Mesendoderm (in vitro differentiated cells): ENCODE measurements at regions not wholly inside any gene's neighbourhood (a gene's known extent, or its start where the extent isn't known, plus 50 kb on each side); places are given as distances from the start of the nearest gene placed in this dataset.
"Not testable (repeated sequence)": the region's sequence is repeated elsewhere in the genome, so short reads cannot be mapped to it uniquely, and the experiment has no call there.

Source experiments
- DNase-seq: peaks from one replicate; pipeline ENCODE4 v3.0.0; 2013
- H2AK5ac ChIP-seq: 2 replicates; pipeline ENCODE4 v1.6.1; 2013; ENCODE audit warnings: low read length, inconsistent platforms
- H2BK120ac ChIP-seq: 2 replicates; pipeline ENCODE4 v1.6.1; 2013; ENCODE audit warnings: low read depth, mild to moderate bottlenecking, low read length, moderate library complexity, mixed read lengths
- H2BK15ac ChIP-seq: replicated peaks from 2 replicates; pipeline ENCODE4 v1.6.1; 2013; ENCODE audit warnings: low read depth, mild to moderate bottlenecking, moderate library complexity
- H2BK5ac ChIP-seq: 2 replicates; pipeline ENCODE4 v1.6.1; 2013; ENCODE audit warnings: low read length, inconsistent platforms
- H3K18ac ChIP-seq: 2 replicates; pipeline ENCODE4 v1.6.1; 2013; ENCODE audit warnings: mild to moderate bottlenecking, low read length, mixed read lengths
- H3K23ac ChIP-seq: one replicate; pipeline ENCODE4 v1.6.1; 2013; ENCODE audit warnings: low read length
- H3K27ac ChIP-seq: 2 replicates; pipeline ENCODE4 v1.5.1; 2013; ENCODE audit warnings: low read depth, mild to moderate bottlenecking, inconsistent platforms, low read length, moderate library complexity
- H3K27me3 ChIP-seq: 2 replicates; pipeline ENCODE4 v1.6.1; 2013; ENCODE audit warnings: low read length, control low read depth, mild to moderate bottlenecking, inconsistent platforms; ENCODE audit not compliant: insufficient read depth, poor library complexity
- H3K36me3 ChIP-seq: 2 replicates; pipeline ENCODE4 v1.6.1; 2013; ENCODE audit warnings: low read length, inconsistent platforms; ENCODE audit not compliant: control insufficient read depth, insufficient read depth
- H3K4ac ChIP-seq: one replicate; pipeline ENCODE4 v1.6.1; 2013; ENCODE audit warnings: low read depth, mild to moderate bottlenecking, low read length, moderate library complexity
- H3K4me1 ChIP-seq: 2 replicates; pipeline ENCODE4 v1.6.1; 2013; ENCODE audit warnings: low read depth, low read length, inconsistent platforms; ENCODE audit not compliant: control insufficient read depth
- H3K4me2 ChIP-seq: 2 replicates; pipeline ENCODE4 v1.6.1; 2013; ENCODE audit warnings: low read length
- H3K4me3 ChIP-seq: 2 replicates; pipeline ENCODE4 v1.5.1; 2013; ENCODE audit warnings: mild to moderate bottlenecking, low read length
- H3K56ac ChIP-seq: one replicate; pipeline ENCODE4 v1.6.1; 2013; ENCODE audit warnings: low read length
- H3K79me1 ChIP-seq: 2 replicates; pipeline ENCODE4 v1.6.1; 2013; ENCODE audit warnings: low read length, inconsistent platforms
- H3K79me2 ChIP-seq: 2 replicates; pipeline ENCODE4 v1.6.1; 2013; ENCODE audit warnings: mild to moderate bottlenecking, low read length; ENCODE audit not compliant: control insufficient read depth, insufficient read depth
- H3K9ac ChIP-seq: 2 replicates; pipeline ENCODE4 v1.6.1; 2013; ENCODE audit warnings: low read length, inconsistent platforms
- H4K5ac ChIP-seq: one replicate; pipeline ENCODE4 v1.6.1; 2013; ENCODE audit warnings: low read length
- H4K8ac ChIP-seq: one replicate; pipeline ENCODE4 v1.6.1; 2013; ENCODE audit warnings: low read depth, mild to moderate bottlenecking, control low read depth, low read length, moderate library complexity
- WGBS: extraction: QIAGEN DNeasy Blood & Tissue Kit; methylation state at CpG from one replicate; pipeline ENCODE4 v1.1.7; 2013; ENCODE audit warnings: low lambda C conversion rate, missing lambda C conversion rate; ENCODE audit not compliant: insufficient coverage; ENCODE audit errors: extremely low coverage; 5-methylcytosine and 5-hydroxymethylcytosine counted together

DNA sequence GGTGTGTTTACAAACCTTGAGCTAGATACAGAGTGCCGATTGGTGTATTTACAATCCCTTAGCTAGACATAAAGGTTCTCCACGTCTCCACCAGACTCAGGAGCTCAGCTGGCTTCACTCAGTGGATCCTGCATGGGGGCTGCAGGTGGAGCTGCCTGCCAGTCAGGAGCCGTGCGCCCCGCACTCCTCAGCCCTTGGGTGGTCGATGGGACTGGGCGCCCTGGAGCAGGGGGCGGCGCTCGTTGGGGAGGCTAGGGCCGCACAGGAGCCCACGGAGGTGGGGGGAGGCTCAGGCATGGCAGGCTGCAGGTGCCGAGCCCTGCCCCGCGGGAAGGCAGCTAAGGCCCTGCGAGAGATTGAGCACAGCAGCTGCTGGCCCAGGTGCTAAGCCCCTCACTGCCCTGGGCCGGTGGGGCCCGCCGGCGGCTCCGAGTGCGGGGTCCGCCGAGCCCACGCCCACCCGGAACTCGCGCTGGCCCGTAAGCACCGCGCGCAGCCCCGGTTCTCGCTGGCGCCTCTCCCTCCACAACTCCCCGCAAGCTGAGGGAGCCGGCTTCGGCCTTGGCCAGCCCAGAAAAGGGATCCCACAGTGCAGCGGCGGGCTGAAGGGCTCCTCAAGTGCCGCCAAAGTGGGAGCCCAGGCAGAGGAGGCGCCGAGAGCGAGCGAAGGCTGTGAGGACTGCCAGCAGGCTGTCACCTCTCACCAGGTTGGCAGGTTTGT is 285.5 kb upstream of the CNTN3 start:
- H3K79me2 ChIP-seq, H2BK120ac ChIP-seq, H4K5ac ChIP-seq, H3K23ac ChIP-seq, H3K9ac ChIP-seq, H3K79me1 ChIP-seq, H3K4me2 ChIP-seq, H3K4me1 ChIP-seq, H3K27ac ChIP-seq, H3K18ac ChIP-seq, H4K8ac ChIP-seq, H3K4me3 ChIP-seq, H2BK5ac ChIP-seq, H2AK5ac ChIP-seq, H3K56ac ChIP-seq, H3K36me3 ChIP-seq, H3K27me3 ChIP-seq, DNase-seq, H2BK15ac ChIP-seq, H3K4ac ChIP-seq: not testable (repeated sequence)
- no CpG with 5 or more reads among the region's 45 CpGs for WGBS

- Histone ChIP-seq H2BK15ac (no peak overlapping the region), H3K9ac (no peak overlapping the region), H4K5ac (no peak overlapping the region), H3K27ac (no peak overlapping the region), H3K4me2 (no peak overlapping the region), H3K4me1 (no peaks in the 10 kb centered on the region), H3K36me3 (no peaks in the 10 kb centered on the region), H3K4me3 (no peak overlapping the region), H3K27me3 (no peaks in the 10 kb centered on the region), H3K79me1 (no peaks in the 10 kb centered on the region), H3K23ac (no peak overlapping the region), H3K18ac (no peak overlapping the region), H3K79me2 (no peaks in the 10 kb centered on the region), H3K56ac (no peak overlapping the region), H2BK120ac (no peak overlapping the region), H3K4ac (no peak overlapping the region), H2BK5ac (no peak overlapping the region), H4K8ac (no peak overlapping the region), H2AK5ac (no peak overlapping the region)
- peak; percentile 52 for DNase-seq
- WGBS = no CpG with 5 or more reads among the region's 2 CpGs
Observed at GRCh38 chr3:74897006-74897405, 282.5 kb upstream of the CNTN3 start.

GRCh38 chr3:74891312-74891711 is 276.9 kb upstream of the CNTN3 start:
- Histone ChIP-seq H3K56ac (no peak overlapping the region), H3K4me2 (no peak overlapping the region), H3K79me2 (no peaks in the 10 kb centered on the region), H3K4ac (no peak overlapping the region), H4K8ac (no peak overlapping the region), H4K5ac (no peak overlapping the region), H3K9ac (no peak overlapping the region), H2BK120ac (no peak overlapping the region), H3K23ac (no peak overlapping the region), H3K18ac (no peak overlapping the region), H3K79me1 (no peaks in the 10 kb centered on the region), H2BK15ac (no peak overlapping the region), H3K4me1 (no peaks in the 10 kb centered on the region), H3K4me3 (no peak overlapping the region), H3K27ac (no peak overlapping the region), H2AK5ac (no peak overlapping the region), H2BK5ac (no peak overlapping the region), H3K27me3 (no peaks in the 10 kb centered on the region), H3K36me3 (no peaks in the 10 kb centered on the region)
- WGBS = no CpG with 5 or more reads among the region's 6 CpGs
- DNase-seq = no peak

GRCh38 chr3:74883690-74884089 is 269.2 kb upstream of the CNTN3 start:
- no peak overlapping the region for H2BK15ac ChIP-seq
- H3K9ac ChIP-seq = no peak overlapping the region
- H3K4me3 ChIP-seq = no peak overlapping the region
- H3K27me3 ChIP-seq = no peaks in the 10 kb centered on the region
- H3K56ac ChIP-seq = no peak overlapping the region
- peak; percentile 81 for DNase-seq
- H3K18ac ChIP-seq = no peak overlapping the region
- H3K27ac ChIP-seq = no peak overlapping the region
- no peak overlapping the region for H3K4ac ChIP-seq
- no peak overlapping the region for H4K5ac ChIP-seq
- no peak overlapping the region for H3K23ac ChIP-seq
- no peak overlapping the region for H2AK5ac ChIP-seq
- no peaks in the 10 kb centered on the region for H3K79me1 ChIP-seq
- no peak overlapping the region for H2BK5ac ChIP-seq
- no peaks in the 10 kb centered on the region for H3K4me1 ChIP-seq
- H3K4me2 ChIP-seq = no peak overlapping the region
- H3K79me2 ChIP-seq = no peaks in the 10 kb centered on the region
- H2BK120ac ChIP-seq = no peak overlapping the region
- no peak overlapping the region for H4K8ac ChIP-seq
- no peaks in the 10 kb centered on the region for H3K36me3 ChIP-seq
- WGBS = no CpG with 5 or more reads among the region's 2 CpGs

DNA sequence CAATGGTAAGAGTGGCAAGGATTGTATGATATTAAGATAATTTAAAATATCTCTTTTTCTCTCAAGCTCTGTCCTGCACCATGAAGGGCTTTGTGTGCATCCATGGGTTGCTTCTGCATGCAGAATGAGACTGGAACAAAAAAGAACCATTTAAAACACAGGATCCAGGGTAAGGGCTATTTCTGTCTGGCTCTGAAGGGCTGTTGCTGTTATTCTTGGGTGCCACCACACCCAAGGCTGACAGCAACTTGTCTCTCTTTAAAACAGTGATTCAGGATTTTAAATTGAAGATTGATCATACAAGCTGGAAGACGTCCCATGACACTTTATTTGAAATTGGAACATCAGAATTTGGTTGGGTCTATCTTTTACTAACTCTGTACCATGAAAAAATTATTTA is 268.8 kb upstream of the CNTN3 start:
- H3K36me3 ChIP-seq = no peaks in the 10 kb centered on the region
- H3K4me3 ChIP-seq = no peak overlapping the region
- H3K9ac ChIP-seq = no peak overlapping the region
- H4K5ac ChIP-seq = no peak overlapping the region
- H3K79me2 ChIP-seq = no peaks in the 10 kb centered on the region
- H3K4ac ChIP-seq = no peak overlapping the region
- H2BK5ac ChIP-seq = no peak overlapping the region
- H3K18ac ChIP-seq = no peak overlapping the region
- no peak overlapping the region for H2AK5ac ChIP-seq
- no peaks in the 10 kb centered on the region for H3K79me1 ChIP-seq
- H3K27me3 ChIP-seq = no peaks in the 10 kb centered on the region
- H3K27ac ChIP-seq = no peak overlapping the region
- DNase-seq = no peak
- H2BK120ac ChIP-seq = no peak overlapping the region
- no peak overlapping the region for H4K8ac ChIP-seq
- H3K56ac ChIP-seq = no peak overlapping the region
- H3K4me1 ChIP-seq = no peaks in the 10 kb centered on the region
- WGBS = no CpG with 5 or more reads among the region's 1 CpG
- H3K23ac ChIP-seq = no peak overlapping the region
- H3K4me2 ChIP-seq = no peak overlapping the region
- H2BK15ac ChIP-seq = no peak overlapping the region

- no peaks in the 10 kb centered on the region for H3K79me1 ChIP-seq
Observed at GRCh38 chr3:74880237-74880636, 265.8 kb upstream of the CNTN3 start.

More at GRCh38 chr3:74880237-74880636, 265.8 kb upstream of the CNTN3 start:
- WGBS = no CpG with 5 or more reads among the region's 1 CpG
- Histone ChIP-seq H3K23ac (no peak overlapping the region), H3K36me3 (no peaks in the 10 kb centered on the region), H3K18ac (no peak overlapping the region), H3K27ac (no peak overlapping the region), H2BK15ac (no peak overlapping the region), H3K4me3 (no peak overlapping the region), H2BK5ac (no peak overlapping the region), H3K27me3 (no peaks in the 10 kb centered on the region), H3K4me1 (no peaks in the 10 kb centered on the region), H4K8ac (no peak overlapping the region), H2AK5ac (no peak overlapping the region), H3K4ac (no peak overlapping the region), H4K5ac (no peak overlapping the region), H2BK120ac (no peak overlapping the region), H3K79me2 (no peaks in the 10 kb centered on the region), H3K9ac (no peak overlapping the region), H3K56ac (no peak overlapping the region), H3K4me2 (no peak overlapping the region)
- DNase-seq = no peak
